Loucy (cell line): ENCODE measurements at regions not wholly inside any gene's neighbourhood (a gene's known extent, or its start where the extent isn't known, plus 50 kb on each side); places are given as distances from the start of the nearest gene placed in this dataset.

Experiments used
- H2AFZ ChIP-seq: fragments of 200-600 bp; sonication (generic); 2 replicates; pipeline ENCODE4 v1.6.0; 2016; ENCODE audit warnings: antibody characterized with exemption, mild to moderate bottlenecking, low read length, moderate library complexity
- H3F3A ChIP-seq: fragments of 200-600 bp; 2 replicates; pipeline ENCODE4 v1.6.0; 2016; ENCODE audit warnings: antibody characterized with exemption, low read depth, mild to moderate bottlenecking
- H3K27me3 ChIP-seq: fragments of 200-600 bp; sonication (generic); 2 replicates; pipeline ENCODE4 v1.6.1; 2014; ENCODE audit warnings: low read length, mild to moderate bottlenecking; ENCODE audit not compliant: insufficient read depth, poor library complexity, severe bottlenecking
- H3K36me3 ChIP-seq: fragments of 200-600 bp; sonication (generic); 2 replicates; pipeline ENCODE4 v1.6.1; 2016; ENCODE audit warnings: low read length; ENCODE audit not compliant: insufficient read depth
- H3K4me1 ChIP-seq: fragments of 200-600 bp; sonication (generic); 2 replicates; pipeline ENCODE4 v1.5.1; 2014; ENCODE audit warnings: low read length, mild to moderate bottlenecking; ENCODE audit not compliant: insufficient read depth, poor library complexity, severe bottlenecking
- H3K4me2 ChIP-seq: fragments of 200-600 bp; sonication (generic); 2 replicates; pipeline ENCODE4 v1.6.0; 2014; ENCODE audit warnings: antibody characterized with exemption, low read length, low read depth, mild to moderate bottlenecking; ENCODE audit not compliant: poor library complexity, severe bottlenecking
- H3K4me3 ChIP-seq: fragments of 200-600 bp; sonication (generic); 2 replicates; pipeline ENCODE4 v1.5.1; 2014; ENCODE audit warnings: low read length, mild to moderate bottlenecking, mixed read lengths; ENCODE audit not compliant: poor library complexity, severe bottlenecking
- H3K79me2 ChIP-seq: fragments of 200-600 bp; sonication (generic); 2 replicates; pipeline ENCODE4 v1.6.1; 2014; ENCODE audit warnings: low read length; ENCODE audit not compliant: insufficient read depth
- H3K9ac ChIP-seq: fragments of 200-600 bp; sonication (generic); 2 replicates; pipeline ENCODE4 v1.6.0; 2014; ENCODE audit warnings: mild to moderate bottlenecking, low read depth, low read length, moderate library complexity; ENCODE audit not compliant: poor library complexity, severe bottlenecking
- H3K9me2 ChIP-seq: fragments of 200-600 bp; sonication (generic); replicated peaks from 2 replicates; pipeline ENCODE4 v1.6.1; 2016; ENCODE audit warnings: low read depth, low read length, mixed read lengths
- H3K9me3 ChIP-seq: fragments of 200-600 bp; sonication (generic); 2 replicates; pipeline ENCODE4 v1.6.1; 2014; ENCODE audit warnings: mild to moderate bottlenecking, antibody characterized with exemption, low read length, low read depth; ENCODE audit not compliant: insufficient read depth
- H4K20me1 ChIP-seq: fragments of 200-600 bp; sonication (generic); 2 replicates; pipeline ENCODE4 v1.6.0; 2014; ENCODE audit warnings: antibody characterized with exemption, low read length, mild to moderate bottlenecking; ENCODE audit not compliant: insufficient read depth, poor library complexity, severe bottlenecking
- CTCF ChIP-seq: fragments of 200-600 bp; sonication (generic); conservative IDR thresholded peaks from 2 replicates; pipeline ENCODE4 v1.5.1; 2014; ENCODE audit warnings: mild to moderate bottlenecking, antibody characterized with exemption, low read length
- EZH2phosphoT487 ChIP-seq: fragments of 200-600 bp; IDR thresholded peaks from 2 replicates; pipeline ENCODE4 v1.6.1; 2018; ENCODE audit warnings: antibody characterized with exemption, mild to moderate bottlenecking, moderate library complexity, borderline replicate concordance

- no peak overlapping the region for H3K9ac ChIP-seq
- H3K4me3 ChIP-seq, result no peak overlapping the region
- H3K9me3 ChIP-seq, result no peaks in the 10 kb centered on the region
- H3K4me2 ChIP-seq, result no peak overlapping the region
- no peaks in the 10 kb centered on the region for H3K9me2 ChIP-seq
- H3K36me3 ChIP-seq, result no peaks in the 10 kb centered on the region
- H3K4me1 ChIP-seq, result no peaks in the 10 kb centered on the region
- no peaks in the 10 kb centered on the region for H3K27me3 ChIP-seq
- no peaks in the 10 kb centered on the region for H3F3A ChIP-seq
- no peak overlapping the region for H2AFZ ChIP-seq
- no peaks in the 10 kb centered on the region for H3K79me2 ChIP-seq
- no peaks in the 10 kb centered on the region for H4K20me1 ChIP-seq
- TF ChIP-seq EZH2phosphoT487, result no peak
- no peak for TF ChIP-seq CTCF
Observed at GRCh38 chr2:52570716-52571115, 1196.9 kb upstream of the CHAC2 start.

GRCh38 chr2:52563151-52563550 lies 1204.5 kb upstream of the CHAC2 start:
- H3K4me3 ChIP-seq, result no peak overlapping the region
- H3K9me2 ChIP-seq, result no peaks in the 10 kb centered on the region
- H3F3A ChIP-seq, result no peaks in the 10 kb centered on the region
- no peak overlapping the region for H2AFZ ChIP-seq
- no peaks in the 10 kb centered on the region for H3K36me3 ChIP-seq
- TF ChIP-seq CTCF, result no peak
- no peak for TF ChIP-seq EZH2phosphoT487
- H3K4me1 ChIP-seq, result no peaks in the 10 kb centered on the region
- H3K9me3 ChIP-seq, result no peaks in the 10 kb centered on the region
- no peaks in the 10 kb centered on the region for H3K27me3 ChIP-seq
- H3K4me2 ChIP-seq, result no peak overlapping the region
- no peaks in the 10 kb centered on the region for H4K20me1 ChIP-seq
- no peaks in the 10 kb centered on the region for H3K79me2 ChIP-seq
- H3K9ac ChIP-seq, result no peak overlapping the region

GRCh38 chr2:52558265-52558664 lies 1209.3 kb upstream of the CHAC2 start:
- H3K79me2 ChIP-seq, result no peaks in the 10 kb centered on the region
- no peak overlapping the region for H3K9ac ChIP-seq
- H3K9me2 ChIP-seq, result no peaks in the 10 kb centered on the region
- no peak for TF ChIP-seq CTCF
- TF ChIP-seq EZH2phosphoT487, result no peak
- H2AFZ ChIP-seq, result no peak overlapping the region
- no peak overlapping the region for H3K4me3 ChIP-seq
- no peaks in the 10 kb centered on the region for H3F3A ChIP-seq
- no peaks in the 10 kb centered on the region for H3K27me3 ChIP-seq
- no peaks in the 10 kb centered on the region for H4K20me1 ChIP-seq
- H3K4me1 ChIP-seq, result no peaks in the 10 kb centered on the region
- H3K36me3 ChIP-seq, result no peaks in the 10 kb centered on the region
- no peak overlapping the region for H3K4me2 ChIP-seq
- H3K9me3 ChIP-seq, result no peaks in the 10 kb centered on the region
